Urinary bladder (tissue), 3 donors: ENCODE measurements at regions not wholly inside any gene's neighbourhood (a gene's known extent, or its start where the extent isn't known, plus 50 kb on each side); places are given as distances from the start of the nearest gene placed in this dataset.
"Not testable (repeated sequence)": the region's sequence is repeated elsewhere in the genome, so short reads cannot be mapped to it uniquely, and the experiment has no call there.

Experiments
- DNase-seq: peaks from one replicate; pipeline ENCODE4 v3.0.0-alpha.2; 2015; ENCODE audit errors: extremely low spot score
- H3K27ac ChIP-seq: one replicate; pipeline ENCODE4 v1.5.1; 2013; ENCODE audit warnings: low read depth, mild to moderate bottlenecking, moderate library complexity
- H3K36me3 ChIP-seq: one replicate; pipeline ENCODE4 v1.6.1; 2013; ENCODE audit warnings: mild to moderate bottlenecking, moderate library complexity; ENCODE audit not compliant: insufficient read depth
- H3K4me1 ChIP-seq: one replicate; pipeline ENCODE4 v1.6.1; 2013; ENCODE audit warnings: mild to moderate bottlenecking, moderate library complexity; ENCODE audit not compliant: insufficient read depth
- H3K4me3 ChIP-seq: one replicate; pipeline ENCODE4 v1.5.1; 2013; ENCODE audit warnings: low read depth, low read length
- WGBS: extraction: QIAGEN DNeasy Blood & Tissue Kit; methylation state at CpG from one replicate; pipeline ENCODE4 v1.1.7; 2013; 5-methylcytosine and 5-hydroxymethylcytosine counted together
- donor health status: healthy with polysubstance abuse.
- donor health status: healthy.

DNA sequence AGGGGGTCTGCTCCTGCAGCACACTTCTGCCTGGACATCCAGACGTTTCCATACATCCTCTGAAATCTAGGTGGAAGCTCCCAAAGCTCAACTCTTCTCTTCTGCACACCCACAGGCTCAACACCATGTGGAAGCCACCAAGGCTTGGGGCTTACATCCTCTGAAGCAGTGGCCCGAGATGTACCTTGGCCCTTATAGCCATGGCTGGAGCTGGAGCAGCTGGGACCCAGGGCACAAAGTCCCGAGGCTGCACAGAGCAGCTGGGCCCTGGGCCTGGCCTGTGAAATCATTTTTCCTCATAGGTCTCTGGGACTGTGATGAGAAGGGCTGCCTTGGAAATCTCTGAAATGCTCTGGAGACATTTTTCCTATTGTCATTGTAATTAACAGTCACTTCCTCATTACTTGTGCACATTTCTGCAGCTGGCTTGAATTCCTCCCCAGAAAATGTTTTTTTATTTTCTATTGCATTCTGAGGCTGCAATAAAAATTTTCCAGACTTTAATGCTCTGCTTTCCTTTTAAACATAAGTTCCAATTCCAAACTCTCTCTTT, 645.6 kb downstream of the RWDD3 start:
- 82% methylated on average over 3 of the region's 3 CpGs for WGBS

DNA sequence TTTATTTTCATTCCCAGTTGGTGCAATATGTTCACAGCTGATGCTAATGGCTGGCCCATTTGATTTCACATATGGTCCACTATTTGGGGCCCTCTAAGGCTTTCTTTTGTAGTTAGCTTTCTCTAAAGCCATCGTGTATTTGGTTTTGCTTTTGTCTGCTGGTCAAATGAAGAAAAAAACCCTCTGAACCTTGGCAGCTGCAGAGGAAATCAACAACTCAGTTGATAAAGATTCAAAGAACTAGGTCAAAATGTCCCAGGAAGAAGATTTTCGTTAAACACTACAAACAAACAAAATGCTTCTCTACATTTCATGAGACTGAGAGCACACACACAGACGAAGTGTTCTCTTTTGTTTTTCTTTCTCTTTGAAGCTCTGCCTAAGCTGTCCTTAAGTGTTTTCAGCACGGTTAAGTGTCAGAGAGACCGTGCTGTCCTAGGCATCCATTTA, 655.0 kb downstream of the RWDD3 start:
- no peak overlapping the region for H3K4me3 ChIP-seq
- H3K27ac ChIP-seq: no peak overlapping the region
- no peaks in the 10 kb centered on the region for H3K36me3 ChIP-seq
- 23% methylated on average over 5 of the region's 5 CpGs for WGBS
- H3K4me1 ChIP-seq: no peaks in the 10 kb centered on the region
- DNase-seq: no peak

More for the DNA sequence above, 645.6 kb downstream of the RWDD3 start:
- no peak for DNase-seq
- Histone ChIP-seq H3K4me3 (no peak overlapping the region), H3K4me1 (no peaks in the 10 kb centered on the region), H3K36me3 (no peaks in the 10 kb centered on the region), H3K27ac (no peak overlapping the region)

- Histone ChIP-seq H3K4me1 (no peaks in the 10 kb centered on the region), H3K27ac (no peak overlapping the region), H3K4me3 (no peak overlapping the region), H3K36me3 (no peaks in the 10 kb centered on the region)
- WGBS: 31% methylated on average over 3 of the region's 3 CpGs
- DNase-seq: no peak
Measured at GRCh38 chr1:95889400-95889799, 655.4 kb downstream of the RWDD3 start.

DNA sequence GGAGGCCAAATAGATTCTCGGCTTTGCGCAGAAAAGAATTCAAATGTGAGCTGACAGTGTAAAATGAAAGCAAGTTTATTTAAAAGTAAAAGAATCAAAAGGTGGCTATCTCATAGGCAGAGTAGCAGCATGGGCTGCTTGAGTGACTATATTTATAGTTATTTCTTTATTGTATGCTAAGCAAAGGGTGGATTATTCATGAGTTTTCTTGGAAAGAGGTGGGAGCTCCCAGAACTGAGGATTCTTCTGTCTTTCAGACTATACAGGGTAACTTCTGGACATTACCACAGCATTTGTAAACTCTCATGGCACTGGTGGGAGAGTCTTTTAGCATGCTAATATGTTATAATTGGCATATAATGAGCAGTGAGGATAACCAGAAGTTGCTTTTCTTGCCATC, 659.9 kb downstream of the RWDD3 start:
- Histone ChIP-seq H3K4me3 (no peak overlapping the region), H3K36me3 (no peaks in the 10 kb centered on the region), H3K27ac (no peak overlapping the region), H3K4me1 (no peaks in the 10 kb centered on the region)
- WGBS: 98% methylated on average over 2 of the region's 2 CpGs
- DNase-seq: no peak

- H3K4me3 ChIP-seq: no peak overlapping the region
- 84% methylated on average over 2 of the region's 2 CpGs for WGBS
- no peaks in the 10 kb centered on the region for H3K36me3 ChIP-seq
- H3K4me1 ChIP-seq: no peaks in the 10 kb centered on the region
- H3K27ac ChIP-seq: no peak overlapping the region
- DNase-seq: no peak
Measured at GRCh38 chr1:95903060-95903459, 669.0 kb downstream of the RWDD3 start.

DNA sequence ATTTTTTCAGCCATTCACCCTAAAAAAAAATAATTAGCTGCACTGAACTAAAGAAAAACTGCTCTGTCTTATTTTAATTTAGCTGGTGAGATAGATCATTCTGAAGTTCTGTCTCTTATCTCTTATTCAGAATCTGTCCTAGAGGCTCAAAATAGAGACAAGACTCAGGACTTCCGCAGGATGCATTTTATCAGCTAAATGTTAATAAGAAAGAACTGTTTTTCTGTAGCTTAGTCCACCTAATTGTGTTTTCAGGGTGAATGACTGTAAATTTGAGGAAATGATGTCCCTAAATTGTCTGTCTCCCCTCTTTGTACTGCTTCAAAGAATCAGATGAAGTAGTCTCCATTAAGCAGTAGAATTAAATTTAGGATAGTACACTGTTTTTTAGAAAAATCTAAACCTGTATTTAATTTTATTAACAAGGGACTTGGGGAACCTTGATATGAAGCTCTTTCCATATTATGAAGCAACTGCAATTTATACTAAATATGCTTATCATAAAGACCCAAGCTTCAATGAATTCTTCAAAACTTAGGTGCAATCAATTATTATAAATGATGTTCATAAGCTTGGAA, 671.9 kb downstream of the RWDD3 start:
- Histone ChIP-seq H3K4me1 (no peaks in the 10 kb centered on the region), H3K4me3 (no peak overlapping the region), H3K27ac (no peak overlapping the region), H3K36me3 (no peaks in the 10 kb centered on the region)
- WGBS: 88% methylated on average over 1 of the region's 1 CpG
- no peak for DNase-seq

GRCh38 chr1:95911739-95912138, 677.7 kb downstream of the RWDD3 start:
- H3K4me1 ChIP-seq, DNase-seq, H3K36me3 ChIP-seq, H3K4me3 ChIP-seq, H3K27ac ChIP-seq: not testable (repeated sequence)
- 86% methylated on average over 3 of the region's 3 CpGs for WGBS

GRCh38 chr1:95916616-95917015, 682.6 kb downstream of the RWDD3 start:
- 13% methylated on average over 1 of the region's 1 CpG for WGBS
- no peaks in the 10 kb centered on the region for H3K4me1 ChIP-seq
- no peak overlapping the region for H3K4me3 ChIP-seq
- no peak for DNase-seq
- no peaks in the 10 kb centered on the region for H3K36me3 ChIP-seq
- H3K27ac ChIP-seq: no peak overlapping the region

DNA sequence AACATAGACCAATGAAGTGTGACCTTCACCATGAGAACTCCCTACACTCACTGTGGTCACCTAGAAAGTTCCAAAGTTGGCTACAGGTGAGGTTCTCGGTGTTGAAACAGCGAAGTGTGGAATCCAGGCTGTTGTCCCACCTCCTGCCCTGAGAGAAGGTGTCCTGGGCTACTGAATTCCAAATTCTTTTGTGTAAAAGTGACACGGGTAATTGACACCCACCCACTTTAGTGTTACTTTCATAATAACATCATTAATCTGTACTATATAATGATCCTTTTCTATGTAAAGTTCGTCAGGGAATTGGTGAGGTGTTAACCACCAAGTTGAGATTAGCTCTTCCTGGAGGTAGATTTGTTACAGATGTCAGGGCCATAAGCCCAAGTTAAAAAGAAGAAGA, 690.7 kb downstream of the RWDD3 start:
- 90% methylated on average over 4 of the region's 4 CpGs for WGBS
- Histone ChIP-seq H3K4me3 (no peak overlapping the region), H3K36me3 (no peaks in the 10 kb centered on the region), H3K27ac (no peak overlapping the region), H3K4me1 (no peaks in the 10 kb centered on the region)
- DNase-seq: no peak

DNA sequence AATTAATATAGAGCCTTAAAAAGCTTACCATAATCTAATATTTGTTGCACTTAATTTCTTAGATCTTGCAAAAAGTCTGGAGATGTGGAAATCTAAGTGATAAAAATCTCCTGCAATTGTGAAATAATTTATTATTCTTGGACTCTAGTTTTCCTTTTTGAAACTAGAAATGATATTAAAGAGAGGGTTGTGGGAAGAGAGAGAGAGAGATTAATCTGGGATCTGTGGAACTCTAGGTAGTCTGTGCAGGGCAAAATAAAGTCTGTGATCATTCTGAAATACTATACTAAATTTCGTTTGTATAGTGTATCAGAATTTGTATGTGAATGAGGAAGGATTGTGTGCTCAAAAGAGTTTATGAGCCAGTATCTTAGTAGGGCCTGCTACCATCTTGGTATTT, 692.3 kb downstream of the RWDD3 start:
- no peaks in the 10 kb centered on the region for H3K4me1 ChIP-seq
- no peak overlapping the region for H3K27ac ChIP-seq
- 54% methylated on average over 1 of the region's 1 CpG for WGBS
- H3K36me3 ChIP-seq: no peaks in the 10 kb centered on the region
- no peak for DNase-seq
- no peak overlapping the region for H3K4me3 ChIP-seq

- no peaks in the 10 kb centered on the region for H3K36me3 ChIP-seq
- DNase-seq: no peak
- WGBS: 78% methylated on average over 3 of the region's 3 CpGs
Measured at GRCh38 chr1:95927061-95927460, 693.1 kb downstream of the RWDD3 start.

DNA sequence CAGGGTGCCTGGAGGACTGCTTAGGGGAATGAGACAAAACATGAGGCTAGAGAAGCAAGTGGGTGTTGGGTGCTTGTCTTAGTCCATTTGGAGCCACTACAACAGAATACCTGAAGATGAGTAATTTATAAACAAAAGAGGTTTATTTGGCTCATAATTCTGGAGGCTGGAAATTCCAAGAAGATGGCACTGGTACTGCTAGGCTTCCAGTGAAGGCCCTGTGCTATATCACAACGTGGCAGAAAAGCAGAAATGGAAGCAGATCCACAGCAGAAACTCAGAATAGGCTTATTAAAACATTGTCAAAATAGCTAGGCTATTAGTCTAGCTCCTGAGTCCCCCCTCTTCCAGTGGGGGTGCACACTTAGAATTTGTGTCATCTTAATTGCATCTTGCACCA, 701.7 kb downstream of the RWDD3 start:
- DNase-seq: no peak
- Histone ChIP-seq H3K27ac (no peak overlapping the region), H3K4me1 (no peaks in the 10 kb centered on the region), H3K4me3 (no peak overlapping the region), H3K36me3 (no peaks in the 10 kb centered on the region)
- WGBS: 53% methylated on average over 1 of the region's 1 CpG

More at GRCh38 chr1:95927061-95927460, 693.1 kb downstream of the RWDD3 start:
- H3K27ac ChIP-seq: no peak overlapping the region
- no peak overlapping the region for H3K4me3 ChIP-seq
- H3K4me1 ChIP-seq: no peaks in the 10 kb centered on the region

DNA sequence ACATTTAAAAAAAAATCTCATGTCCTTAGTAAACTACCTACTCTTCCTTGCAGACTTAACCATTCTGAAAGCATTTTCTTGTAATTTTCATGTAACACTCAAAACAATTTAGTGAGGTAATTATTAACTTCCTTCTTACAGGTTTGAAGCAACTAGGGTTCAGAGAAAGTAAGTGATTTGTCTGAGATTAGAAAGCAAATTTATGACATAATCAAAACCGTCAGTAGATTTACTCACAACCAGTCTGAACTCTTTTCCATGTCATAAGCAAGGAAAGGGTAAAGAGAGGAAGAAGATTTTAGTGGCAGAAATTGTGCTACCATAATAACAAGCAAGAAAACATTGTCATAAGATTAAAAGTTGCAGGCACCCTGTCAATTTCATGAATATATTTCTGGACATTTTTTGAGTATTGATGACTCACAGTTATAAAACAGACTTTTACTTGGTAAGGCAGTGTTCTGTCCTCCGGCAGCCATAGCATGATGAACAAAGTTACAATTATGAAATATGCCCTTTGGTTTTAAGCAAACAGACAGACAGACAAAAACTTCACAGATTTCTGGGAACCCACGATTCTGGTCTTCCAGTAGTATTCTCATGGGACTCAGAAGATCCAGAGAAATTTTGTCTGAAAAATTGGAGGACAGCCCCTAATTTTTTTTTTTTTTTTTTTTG, 707.2 kb downstream of the RWDD3 start:
- Histone ChIP-seq H3K36me3 (no peaks in the 10 kb centered on the region), H3K4me3 (no peak overlapping the region)

GRCh38 chr1:95948023-95948422, 714.0 kb downstream of the RWDD3 start:
- no peak overlapping the region for H3K27ac ChIP-seq
- no peak overlapping the region for H3K4me3 ChIP-seq
- H3K36me3 ChIP-seq: no peaks in the 10 kb centered on the region
- no peaks in the 10 kb centered on the region for H3K4me1 ChIP-seq
- no peak for DNase-seq

More for the DNA sequence above, 707.2 kb downstream of the RWDD3 start:
- H3K4me1 ChIP-seq: no peaks in the 10 kb centered on the region
- H3K27ac ChIP-seq: no peak overlapping the region
- DNase-seq: no peak
- WGBS: 72% methylated on average over 3 of the region's 3 CpGs
